K562 (cell line): ENCODE measurements at regions not wholly inside any gene's neighbourhood (a gene's known extent, or its start where the extent isn't known, plus 50 kb on each side); places are given as distances from the start of the nearest gene placed in this dataset.

Experiments used
- ATAC-seq: fragments of 200-7000 bp; cut with Tn5 transposase; 3 replicates; pipeline ENCODE4 v1.9.1; 2020; ENCODE audit warnings: moderate library complexity
- BruUV-seq: library from RNA; stranded (reverse); fragments of 400-500 nt; replicated peaks from 2 replicates; lab custom pipeline; 2021; lab: Mats Ljungman, UMichigan
- CTCF ChIA-PET: fragments of 300-600 bp; formaldehyde crosslinking; extraction: SDS; loops from one replicate; lab custom pipeline; 2021; ENCODE audit warnings: low intra/inter-chr PET ratio; lab: Yijun Ruan, JAX
- POLR2A ChIA-PET: fragments of 300-600, 350-650 bp; sonication (Branson Sonifier 250); formaldehyde crosslinking; extraction: SDS; loops from one replicate; lab custom pipeline; 2021; ENCODE audit warnings: antibody characterized with exemption, inconsistent platforms; lab: Yijun Ruan, JAX
- DNase-seq, 4 experiments: peaks; one replicate each; pipeline versions ENCODE4 v3.0.0 to v3.0.0-alpha.2; 2011 to 2018; ENCODE audit warnings: low spot score in 3 of 4, mixed read lengths in 3 of 4; ENCODE audit errors: extremely low read depth in 1 of 4
- FAIRE-seq: peaks from 2 replicates; lab custom pipeline; 2011; peaks lifted over from hg19 to GRCh38; lab: Jason Lieb, UNC
- H2AFZ ChIP-seq: 2 replicates; pipeline ENCODE4 v1.6.0; 2011; ENCODE audit warnings: low read depth, low read length, control low read depth, inconsistent platforms
- H3K27ac ChIP-seq: fragments of 200-600 bp; 3 replicates; pipeline ENCODE4 v1.8.0; 2011; ENCODE audit warnings: low read depth, mild to moderate bottlenecking, control low read depth, inconsistent platforms, low read length, moderate library complexity, mixed read lengths; ENCODE audit errors: extremely low read depth
- H3K27me3 ChIP-seq, 2 experiments: fragments of 300-600 bp in 1 of 2; 2 replicates in 1 of 2; 3 replicates in 1 of 2; pipeline versions ENCODE4 v1.6.0 to v1.8.0; 2011; ENCODE audit warnings: inconsistent platforms in 2 of 2, low read length in 2 of 2, mild to moderate bottlenecking in 1 of 2, mixed read lengths in 1 of 2, moderate library complexity in 1 of 2; ENCODE audit not compliant: control insufficient read depth in 2 of 2, insufficient read depth in 2 of 2
- H3K36me3 ChIP-seq: fragments of 300-600 bp; 3 replicates; pipeline ENCODE4 v1.8.0; 2011; ENCODE audit warnings: mild to moderate bottlenecking, low read length, inconsistent platforms; ENCODE audit not compliant: control insufficient read depth, insufficient read depth
- H3K4me1 ChIP-seq, 2 experiments: fragments of 200-600 bp in 1 of 2; replicated peaks in 1 of 2; 2 replicates in 1 of 2; 3 replicates in 1 of 2; pipeline versions ENCODE4 v1.5.1 to v1.8.0; 2011; ENCODE audit warnings: inconsistent platforms in 2 of 2, low read length in 2 of 2, mild to moderate bottlenecking in 1 of 2, mixed read lengths in 1 of 2, moderate library complexity in 1 of 2; ENCODE audit not compliant: control insufficient read depth in 2 of 2, insufficient read depth in 2 of 2
- H3K4me2 ChIP-seq: 2 replicates; pipeline ENCODE4 v1.6.1; 2011; ENCODE audit warnings: low read length, control low read depth, inconsistent platforms, mixed read lengths; ENCODE audit not compliant: insufficient read depth
- H3K4me3 ChIP-seq: fragments of 200-600 bp; sonication (generic), shearing (Covaris generic); 2 replicates; pipeline ENCODE4 v1.5.1; 2016; ENCODE audit warnings: control low read depth, inconsistent platforms
- H3K79me2 ChIP-seq: fragments of 200-600 bp; 3 replicates; pipeline ENCODE4 v1.8.0; 2011; ENCODE audit warnings: low read length, inconsistent platforms; ENCODE audit not compliant: control insufficient read depth, insufficient read depth
- H3K9ac ChIP-seq, 2 experiments: 2 replicates each; pipeline versions ENCODE4 v1.6.0 to v1.6.1; 2011; ENCODE audit warnings: low read depth in 2 of 2, low read length in 2 of 2, control low read depth in 1 of 2, inconsistent platforms in 1 of 2, mild to moderate bottlenecking in 1 of 2, mixed read lengths in 1 of 2; ENCODE audit not compliant: insufficient read depth in 1 of 2
- H3K9me1 ChIP-seq: one replicate; pipeline ENCODE4 v1.6.0; 2011; ENCODE audit warnings: inconsistent platforms, mild to moderate bottlenecking, low read length, moderate library complexity; ENCODE audit not compliant: control insufficient read depth, insufficient read depth
- H3K9me3 ChIP-seq: replicated peaks from 2 replicates; pipeline ENCODE4 v1.5.1; 2011; ENCODE audit warnings: low read depth, low read length, inconsistent platforms; ENCODE audit not compliant: control insufficient read depth, insufficient read depth
- H4K20me1 ChIP-seq: replicated peaks from 2 replicates; pipeline ENCODE4 v1.6.1; 2011; ENCODE audit warnings: low read length, inconsistent platforms, mixed read lengths; ENCODE audit not compliant: control insufficient read depth, insufficient read depth
- ARID2 ChIP-seq: fragments of 450-650 bp; IDR thresholded peaks from 2 replicates; pipeline ENCODE4 v1.6.1; 2017; ENCODE audit warnings: antibody characterized with exemption, mild to moderate bottlenecking
- CBFA2T3 ChIP-seq: fragments of 450-650 bp; IDR thresholded peaks from 2 replicates; pipeline ENCODE4 v1.6.1; 2017
- ESRRA ChIP-seq: fragments of 450-650 bp; IDR thresholded peaks from 2 replicates; pipeline ENCODE4 v1.6.1; 2014; ENCODE audit warnings: low read depth, mild to moderate bottlenecking, moderate library complexity, borderline replicate concordance
- HSF4 ChIP-seq: fragments of 250-450 bp; sonication (Bioruptor Pico); IDR thresholded peaks from 2 replicates; pipeline ENCODE4 v2.1.2; 2022; ENCODE audit warnings: mild to moderate bottlenecking, moderate library complexity, borderline replicate concordance
- IRF2 ChIP-seq: sonication (generic); formaldehyde crosslinking; IDR thresholded peaks from 2 replicates; pipeline ENCODE4 v1.8.1; 2022; ENCODE audit warnings: mild to moderate bottlenecking, missing genetic modification reagents
- KDM4B ChIP-seq, 2 experiments: fragments of 450-650 bp in 1 of 2; sonication (generic) in 1 of 2; IDR thresholded peaks; 2 replicates each; pipeline ENCODE4 v1.6.1; 2016 to 2017; ENCODE audit warnings: borderline replicate concordance in 2 of 2, antibody characterized with exemption in 1 of 2, low read depth in 1 of 2, mild to moderate bottlenecking in 1 of 2
- NCOR1 ChIP-seq: fragments of 450-650 bp; IDR thresholded peaks from 2 replicates; pipeline ENCODE4 v1.6.1; 2016; ENCODE audit warnings: mild to moderate bottlenecking, moderate library complexity
- NELFE ChIP-seq: IDR thresholded peaks from 2 replicates; pipeline ENCODE4 v1.6.1; 2011; ENCODE audit warnings: mild to moderate bottlenecking; ENCODE audit not compliant: insufficient read depth, insufficient read length
- NUFIP1 ChIP-seq: fragments of 450-650 bp; IDR thresholded peaks from 2 replicates; pipeline ENCODE4 v1.6.1; 2018; ENCODE audit not compliant: partially characterized antibody
- TFAP4 ChIP-seq: sonication (generic); formaldehyde crosslinking; IDR thresholded peaks from 2 replicates; pipeline ENCODE4 v1.8.0; 2022; ENCODE audit warnings: missing genetic modification reagents, mild to moderate bottlenecking, moderate library complexity, borderline replicate concordance
- ZBED1 ChIP-seq: IDR thresholded peaks from 2 replicates; pipeline ENCODE4 v1.6.1; 2014
- ZC3H11A ChIP-seq: IDR thresholded peaks from 2 replicates; pipeline ENCODE4 v1.6.1; 2012; ENCODE audit warnings: low read depth, low read length, improper control_type of control experiment
- ZNF175 ChIP-seq: fragments of 200-800 bp; sonication (Bioruptor generic); IDR thresholded peaks from 2 replicates; pipeline ENCODE4 v1.6.1; 2016; ENCODE audit warnings: low read depth, mild to moderate bottlenecking, missing genetic modification characterization, missing compliant biosample characterization
- ZNF253 ChIP-seq: fragments of 250-450 bp; sonication (Bioruptor Pico); conservative IDR thresholded peaks from 2 replicates; pipeline ENCODE4 v1.6.1; 2021; ENCODE audit warnings: mild to moderate bottlenecking
- ZNF589 ChIP-seq: fragments of 200-800 bp; sonication (Bioruptor generic); IDR thresholded peaks from 2 replicates; pipeline ENCODE4 v1.6.1; 2016; ENCODE audit warnings: low read depth, missing genetic modification characterization, missing compliant biosample characterization
- ZNF668 ChIP-seq: fragments of 250-450 bp; sonication (Bioruptor Pico); IDR thresholded peaks from 2 replicates; pipeline ENCODE4 v1.8.0; 2022; ENCODE audit warnings: mild to moderate bottlenecking, inconsistent platforms
- ZNF780A ChIP-seq: fragments of 250-450 bp; sonication (Bioruptor Pico); IDR thresholded peaks from 2 replicates; pipeline ENCODE4 v1.5.0; 2021; ENCODE audit warnings: mild to moderate bottlenecking
- WGBS: fragments of 100-300 bp; shearing (Covaris generic); methylation state at CpG from one replicate; pipeline ENCODE4 v1.1.6; 2016; ENCODE audit warnings: low coverage, mixed read lengths; ENCODE audit not compliant: insufficient coverage; ENCODE audit errors: missing lambda C conversion rate; 5-methylcytosine and 5-hydroxymethylcytosine counted together
- in situ Hi-C: fragments of 300-500 bp; cut with MboI; formaldehyde crosslinking; loops from 4 replicates; pipeline ENCODE4 v1.15.0; 2018; ENCODE audit warnings: inconsistent platforms, mixed read lengths
- intact Hi-C: fragments of 100-400 bp; cut with micrococcal nuclease; formaldehyde crosslinking; loops from 2 replicates; pipeline ENCODE4 v1.14.2; 2022

GRCh38 chr1:14136152-14136763 lies 436.3 kb downstream of the PRDM2 start:
- H3K9me1 ChIP-seq = no peaks in the 10 kb centered on the region
- no peak for DNase-seq
- no TSS peak for BruUV-seq
- WGBS = 1% methylated on average over 6 of the region's 6 CpGs
- no peak overlapping the region for H3K4me2 ChIP-seq
- ATAC-seq = no peak
- H3K4me3 ChIP-seq = no peak overlapping the region
- peaks cover 2 to 30% of the 10 kb centered on the region in 2 experiments; a peak in 4 of 5 replicates for H3K27me3 ChIP-seq
- CTCF ChIA-PET = no interaction called here
- no peak overlapping the region for H3K27ac ChIP-seq
- no peaks in the 10 kb centered on the region for H3K79me2 ChIP-seq
- in situ Hi-C loops = no loop called here
- no peaks in the 10 kb centered on the region for H4K20me1 ChIP-seq
- no peaks in the 10 kb centered on the region for H3K9me3 ChIP-seq
- POLR2A ChIA-PET = interaction anchor here (0.8 kb wide), 1 partner anchor 262 kb away, joined by 3 read pairs; no protein-coding TSS in a partner anchor
- no peak overlapping the region for H3K9ac ChIP-seq
- no peak for FAIRE-seq
- no peaks in the 10 kb centered on the region for H3K4me1 ChIP-seq
- H2AFZ ChIP-seq = no peak overlapping the region
- intact Hi-C loops = no loop called here
- H3K36me3 ChIP-seq = no peaks in the 10 kb centered on the region
- TF ChIP-seq ZBED1 (no peak), HSF4 (CRISPR knock-in tag) (no peak), CBFA2T3 (no peak), ZNF589 (CRISPR knock-in tag) (no peak), KDM4B (IDR thresholded peaks at IDR 0.05; ENCODE audit: borderline replicate concordance in 2 of 2, low read depth in 1 of 2) (no peak), ZNF175 (CRISPR knock-in tag) (no peak), ZNF780A (no peak), ZC3H11A (no peak), ESRRA (no peak), ZNF253 (CRISPR knock-in tag) (no peak), NELFE (no peak), NCOR1 (no peak), ARID2 (no peak), TFAP4 (CRISPR knock-in tag) (no peak), IRF2 (no peak), ZNF668 (CRISPR knock-in tag) (no peak), NUFIP1 (no peak)
